ENCODE measurements at regions not wholly inside any gene's neighbourhood (a gene's known extent, or its start where the extent isn't known, plus 50 kb on each side); places are given as distances from the start of the nearest gene placed in this dataset.

DNA sequence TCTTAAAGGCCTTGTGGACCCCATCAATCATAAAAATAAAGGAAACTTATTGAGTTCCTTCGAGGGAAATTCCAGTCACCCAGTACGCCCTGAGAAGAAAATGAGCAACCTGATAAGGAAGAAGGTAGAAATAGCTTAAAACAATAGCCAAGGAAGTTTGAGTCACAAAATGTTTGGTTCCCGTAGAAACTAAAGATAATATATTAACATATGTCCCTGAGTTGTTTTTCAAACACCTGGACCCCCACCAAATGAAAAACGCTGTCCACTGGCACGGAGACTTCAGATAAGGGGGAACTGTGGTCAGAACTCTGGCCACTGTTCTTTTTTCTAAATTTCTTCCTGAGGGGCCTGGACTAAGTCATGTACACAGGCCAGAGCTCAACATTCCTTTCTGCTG, 669.1 kb downstream of the ADCYAP1 start:
- Histone ChIP-seq H3K9ac (ENCODE audit: low read length) (no peak overlapping the region), H3K4me2 (ENCODE audit: low read length) (no peak overlapping the region), H3K4me3 (ENCODE audit: low read length) (no peak overlapping the region), H3K79me2 (ENCODE audit: low read length) (no peaks in the 10 kb centered on the region), H3K36me3 (replicated peaks; ENCODE audit: low read depth, low read length) (no peaks in the 10 kb centered on the region), H3K27ac (ENCODE audit: low read length) (no peak overlapping the region), H3K27me3 (ENCODE audit: low read depth, low read length) (no peaks in the 10 kb centered on the region), H2AFZ (ENCODE audit: low read depth, low read length) (no peak overlapping the region), H3K9me3 (ENCODE audit: insufficient read depth, low read length) (no peaks in the 10 kb centered on the region), H4K20me1 (ENCODE audit: insufficient read depth, low read length) (no peaks in the 10 kb centered on the region), H3K4me1 (ENCODE audit: low read length) (peaks cover 5% of the 10 kb centered on the region)
- TF ChIP-seq CTCF (IDR thresholded peaks at IDR 0.05; ENCODE audit: low read depth, low read length) (no peak), EZH2phosphoT487 (IDR thresholded peaks at IDR 0.05; ENCODE audit: low read depth) (no peak)

DNA sequence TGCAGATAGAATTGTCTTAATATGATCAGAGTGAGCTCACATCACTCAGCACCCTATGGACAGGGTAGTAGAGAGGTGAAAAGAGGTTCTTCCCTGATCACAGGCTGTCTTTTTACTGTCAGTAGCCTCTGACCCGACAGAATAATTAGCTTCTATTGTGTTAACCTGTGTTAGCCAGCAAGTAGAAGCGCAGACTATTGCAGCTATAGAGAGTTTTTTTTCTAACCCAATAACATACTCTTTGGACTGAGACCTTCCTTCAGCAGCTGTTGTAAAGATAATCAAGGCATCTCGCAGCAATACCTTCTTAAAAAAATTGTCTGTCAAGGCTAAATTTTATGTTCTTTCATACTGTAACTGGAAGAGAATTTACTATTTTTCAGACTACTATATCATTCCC, 670.4 kb downstream of the ADCYAP1 start:
- TF ChIP-seq CTCF (IDR thresholded peaks at IDR 0.05; ENCODE audit: low read depth, low read length), result no peak
- TF ChIP-seq EZH2phosphoT487 (IDR thresholded peaks at IDR 0.05; ENCODE audit: low read depth), result no peak
- Histone ChIP-seq H3K9ac (ENCODE audit: low read length) (no peak overlapping the region), H3K4me1 (ENCODE audit: low read length) (peaks cover 9% of the 10 kb centered on the region), H4K20me1 (ENCODE audit: insufficient read depth, low read length) (no peaks in the 10 kb centered on the region), H3K79me2 (ENCODE audit: low read length) (no peaks in the 10 kb centered on the region), H3K27ac (ENCODE audit: low read length) (no peak overlapping the region), H3K36me3 (replicated peaks; ENCODE audit: low read depth, low read length) (no peaks in the 10 kb centered on the region), H3K27me3 (ENCODE audit: low read depth, low read length) (no peaks in the 10 kb centered on the region), H3K9me3 (ENCODE audit: insufficient read depth, low read length) (no peaks in the 10 kb centered on the region), H2AFZ (ENCODE audit: low read depth, low read length) (no peak overlapping the region), H3K4me2 (ENCODE audit: low read length) (no peak overlapping the region), H3K4me3 (ENCODE audit: low read length) (no peak overlapping the region)

DNA sequence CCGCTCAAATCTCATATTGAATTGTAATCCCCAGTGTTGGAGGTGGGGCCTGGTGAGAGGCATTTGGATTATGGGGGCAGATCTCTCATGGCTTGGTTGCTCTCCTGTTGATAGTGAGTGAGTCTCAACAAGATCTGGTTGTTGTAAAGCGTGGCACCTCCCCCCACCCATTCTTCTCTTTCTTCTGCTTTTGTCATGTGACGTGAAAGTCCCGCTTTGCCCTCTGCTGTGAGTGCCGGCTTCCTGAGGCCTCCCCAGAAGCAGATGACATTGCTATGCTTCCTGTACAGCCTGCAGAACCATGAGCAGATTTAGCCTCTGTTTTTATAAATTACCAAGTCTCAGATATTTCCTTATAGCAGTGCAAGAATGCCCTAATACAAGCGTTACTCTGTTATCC, 673.8 kb downstream of the ADCYAP1 start:
- Histone ChIP-seq H2AFZ (ENCODE audit: low read depth, low read length) (no peak overlapping the region), H3K9me3 (ENCODE audit: insufficient read depth, low read length) (no peaks in the 10 kb centered on the region), H3K4me2 (ENCODE audit: low read length) (no peak overlapping the region), H3K36me3 (replicated peaks; ENCODE audit: low read depth, low read length) (no peaks in the 10 kb centered on the region), H3K9ac (ENCODE audit: low read length) (no peak overlapping the region), H3K27ac (ENCODE audit: low read length) (no peak overlapping the region), H3K27me3 (ENCODE audit: low read depth, low read length) (peaks cover 3% of the 10 kb centered on the region; the same call in 1 of the 2 replicates), H3K4me3 (ENCODE audit: low read length) (no peak overlapping the region), H4K20me1 (ENCODE audit: insufficient read depth, low read length) (no peaks in the 10 kb centered on the region), H3K79me2 (ENCODE audit: low read length) (no peaks in the 10 kb centered on the region), H3K4me1 (ENCODE audit: low read length) (peaks cover 9% of the 10 kb centered on the region)
- TF ChIP-seq EZH2phosphoT487 (IDR thresholded peaks at IDR 0.05; ENCODE audit: low read depth), result no peak
- TF ChIP-seq CTCF (IDR thresholded peaks at IDR 0.05; ENCODE audit: low read depth, low read length), result no peak

- H4K20me1 ChIP-seq (ENCODE audit: insufficient read depth, low read length), result no peaks in the 10 kb centered on the region
- no peaks in the 10 kb centered on the region for H3K36me3 ChIP-seq (replicated peaks; ENCODE audit: low read depth, low read length)
- H3K9me3 ChIP-seq (ENCODE audit: insufficient read depth, low read length), result no peaks in the 10 kb centered on the region
- no peak overlapping the region for H3K4me3 ChIP-seq (ENCODE audit: low read length)
- H3K9ac ChIP-seq (ENCODE audit: low read length), result no peak overlapping the region
- TF ChIP-seq EZH2phosphoT487 (IDR thresholded peaks at IDR 0.05; ENCODE audit: low read depth) (no peak), CTCF (IDR thresholded peaks at IDR 0.05; ENCODE audit: low read depth, low read length) (no peak)
- peaks cover 9% of the 10 kb centered on the region for H3K4me1 ChIP-seq (ENCODE audit: low read length)
- H3K27ac ChIP-seq (ENCODE audit: low read length), result no peak overlapping the region
- H3K4me2 ChIP-seq (ENCODE audit: low read length), result no peak overlapping the region
- no peaks in the 10 kb centered on the region for H3K79me2 ChIP-seq (ENCODE audit: low read length)
- no peak overlapping the region for H2AFZ ChIP-seq (ENCODE audit: low read depth, low read length)
- peaks cover 8% of the 10 kb centered on the region; the same call in 1 of the 2 replicates for H3K27me3 ChIP-seq (ENCODE audit: low read depth, low read length)
These were observed 676.9 kb downstream of the ADCYAP1 start for GRCh38 chr18:1581581-1581980.

All from OCI-LY3 (cell line).